ENCODE measurements at regions not wholly inside any gene's neighbourhood (a gene's known extent, or its start where the extent isn't known, plus 50 kb on each side); places are given as distances from the start of the nearest gene placed in this dataset.
"Not testable (repeated sequence)": the region's sequence is repeated elsewhere in the genome, so short reads cannot be mapped to it uniquely, and the experiment has no call there.

GRCh38 chr5:24268482-24269056 is 376.2 kb downstream of the CDH10 start:
- Histone ChIP-seq H3K4me1 (no peaks in the 10 kb centered on the region), H3K4me3 (no peak overlapping the region), H3K27me3 (no peaks in the 10 kb centered on the region), H3K36me3 (no peaks in the 10 kb centered on the region), H3K27ac (no peak overlapping the region), H3K9me3 (replicated peaks) (no peaks in the 10 kb centered on the region)
- no peak for DNase-seq

GRCh38 chr5:24271702-24272118 is 373.1 kb downstream of the CDH10 start:
- H3K9me3 ChIP-seq (replicated peaks); DNase-seq; H3K36me3 ChIP-seq; H3K27me3 ChIP-seq; H3K4me3 ChIP-seq; H3K4me1 ChIP-seq; H3K27ac ChIP-seq: not testable (repeated sequence)

- H3K27ac ChIP-seq, result no peak overlapping the region
- H3K9me3 ChIP-seq (replicated peaks), result no peaks in the 10 kb centered on the region
- no peak for DNase-seq
- H3K4me3 ChIP-seq, result no peak overlapping the region
- no peaks in the 10 kb centered on the region for H3K27me3 ChIP-seq
- no peaks in the 10 kb centered on the region for H3K36me3 ChIP-seq
- H3K4me1 ChIP-seq, result no peaks in the 10 kb centered on the region
These were observed 372.0 kb downstream of the CDH10 start for GRCh38 chr5:24272741-24273140.

- Histone ChIP-seq H3K36me3 (no peaks in the 10 kb centered on the region), H3K4me1 (no peaks in the 10 kb centered on the region), H3K27ac (no peak overlapping the region), H3K27me3 (no peaks in the 10 kb centered on the region), H3K9me3 (replicated peaks) (no peaks in the 10 kb centered on the region), H3K4me3 (no peak overlapping the region)
- no peak for DNase-seq
These were observed 364.6 kb downstream of the CDH10 start for GRCh38 chr5:24280215-24280614.

GRCh38 chr5:24281818-24282217 is 363.0 kb downstream of the CDH10 start:
- H3K27ac ChIP-seq, result no peak overlapping the region
- no peaks in the 10 kb centered on the region for H3K36me3 ChIP-seq
- no peaks in the 10 kb centered on the region for H3K9me3 ChIP-seq (replicated peaks)

GRCh38 chr5:24289582-24290335 is 355.0 kb downstream of the CDH10 start:
- no peaks in the 10 kb centered on the region for H3K9me3 ChIP-seq (replicated peaks)
- H3K27me3 ChIP-seq, result no peaks in the 10 kb centered on the region
- no peak for DNase-seq
- H3K27ac ChIP-seq, result no peak overlapping the region
- no peak overlapping the region for H3K4me3 ChIP-seq
- no peaks in the 10 kb centered on the region for H3K36me3 ChIP-seq
- H3K4me1 ChIP-seq, result no peaks in the 10 kb centered on the region

More at GRCh38 chr5:24281818-24282217, 363.0 kb downstream of the CDH10 start:
- H3K27me3 ChIP-seq, result no peaks in the 10 kb centered on the region
- H3K4me1 ChIP-seq, result no peaks in the 10 kb centered on the region
- DNase-seq, result no peak
- H3K4me3 ChIP-seq, result no peak overlapping the region

GRCh38 chr5:24290536-24290935 is 354.2 kb downstream of the CDH10 start:
- H3K27me3 ChIP-seq, result no peaks in the 10 kb centered on the region

GRCh38 chr5:24291916-24292315 is 352.9 kb downstream of the CDH10 start:
- Histone ChIP-seq H3K36me3 (no peaks in the 10 kb centered on the region), H3K4me1 (no peaks in the 10 kb centered on the region), H3K4me3 (no peak overlapping the region), H3K27ac (no peak overlapping the region), H3K9me3 (replicated peaks) (no peaks in the 10 kb centered on the region), H3K27me3 (no peaks in the 10 kb centered on the region)
- DNase-seq, result no peak

More at GRCh38 chr5:24290536-24290935, 354.2 kb downstream of the CDH10 start:
- H3K36me3 ChIP-seq, result no peaks in the 10 kb centered on the region
- H3K4me3 ChIP-seq, result no peak overlapping the region
- no peak for DNase-seq
- H3K4me1 ChIP-seq, result no peaks in the 10 kb centered on the region
- no peaks in the 10 kb centered on the region for H3K9me3 ChIP-seq (replicated peaks)
- no peak overlapping the region for H3K27ac ChIP-seq

GRCh38 chr5:24294333-24294732 is 350.4 kb downstream of the CDH10 start:
- H3K27ac ChIP-seq, result no peak overlapping the region
- no peaks in the 10 kb centered on the region for H3K36me3 ChIP-seq
- no peaks in the 10 kb centered on the region for H3K27me3 ChIP-seq
- no peak for DNase-seq
- H3K4me3 ChIP-seq, result no peak overlapping the region
- H3K4me1 ChIP-seq, result no peaks in the 10 kb centered on the region
- no peaks in the 10 kb centered on the region for H3K9me3 ChIP-seq (replicated peaks)

GRCh38 chr5:24314106-24314505 is 330.7 kb downstream of the CDH10 start:
- peak in 1 of 2 experiments; percentile 0 for DNase-seq
- no peaks in the 10 kb centered on the region for H3K36me3 ChIP-seq
- no peaks in the 10 kb centered on the region for H3K4me1 ChIP-seq
- no peak overlapping the region for H3K4me3 ChIP-seq
- no peak overlapping the region for H3K27ac ChIP-seq
- no peaks in the 10 kb centered on the region for H3K9me3 ChIP-seq (replicated peaks)
- H3K27me3 ChIP-seq, result no peaks in the 10 kb centered on the region

GRCh38 chr5:24320643-24321042 is 324.1 kb downstream of the CDH10 start:
- H3K27me3 ChIP-seq, result no peaks in the 10 kb centered on the region
- DNase-seq, result no peak
- no peak overlapping the region for H3K4me3 ChIP-seq
- no peaks in the 10 kb centered on the region for H3K4me1 ChIP-seq
- no peaks in the 10 kb centered on the region for H3K9me3 ChIP-seq (replicated peaks)
- no peak overlapping the region for H3K27ac ChIP-seq
- no peaks in the 10 kb centered on the region for H3K36me3 ChIP-seq

- no peak overlapping the region for H3K4me3 ChIP-seq
- no peaks in the 10 kb centered on the region for H3K36me3 ChIP-seq
- no peaks in the 10 kb centered on the region for H3K9me3 ChIP-seq (replicated peaks)
- H3K4me1 ChIP-seq, result no peaks in the 10 kb centered on the region
- no peak for DNase-seq
- no peak overlapping the region for H3K27ac ChIP-seq
- no peaks in the 10 kb centered on the region for H3K27me3 ChIP-seq
These were observed 319.4 kb downstream of the CDH10 start for GRCh38 chr5:24325306-24325832.

- Histone ChIP-seq H3K36me3 (no peaks in the 10 kb centered on the region), H3K27ac (no peak overlapping the region), H3K4me1 (no peaks in the 10 kb centered on the region), H3K9me3 (replicated peaks) (no peaks in the 10 kb centered on the region), H3K4me3 (no peak overlapping the region), H3K27me3 (no peaks in the 10 kb centered on the region)
- no peak for DNase-seq
These were observed 313.2 kb downstream of the CDH10 start for GRCh38 chr5:24331531-24331930.

GRCh38 chr5:24347158-24347557 is 297.6 kb downstream of the CDH10 start:
- DNase-seq, result no peak
- Histone ChIP-seq H3K9me3 (replicated peaks) (no peaks in the 10 kb centered on the region), H3K4me3 (no peak overlapping the region), H3K36me3 (no peaks in the 10 kb centered on the region), H3K4me1 (no peaks in the 10 kb centered on the region), H3K27ac (no peak overlapping the region), H3K27me3 (no peaks in the 10 kb centered on the region)

GRCh38 chr5:24351285-24351684 is 293.5 kb downstream of the CDH10 start:
- DNase-seq, result no peak
- Histone ChIP-seq H3K27ac (no peak overlapping the region), H3K27me3 (no peaks in the 10 kb centered on the region), H3K9me3 (replicated peaks) (no peaks in the 10 kb centered on the region), H3K4me1 (no peaks in the 10 kb centered on the region), H3K4me3 (no peak overlapping the region), H3K36me3 (no peaks in the 10 kb centered on the region)

GRCh38 chr5:24353016-24353415 is 291.8 kb downstream of the CDH10 start:
- H3K4me3 ChIP-seq, result no peak overlapping the region
- H3K9me3 ChIP-seq (replicated peaks), result no peaks in the 10 kb centered on the region
- no peaks in the 10 kb centered on the region for H3K27me3 ChIP-seq
- no peak for DNase-seq
- no peak overlapping the region for H3K27ac ChIP-seq
- no peaks in the 10 kb centered on the region for H3K36me3 ChIP-seq
- no peaks in the 10 kb centered on the region for H3K4me1 ChIP-seq

Measured in SJCRH30 (cell line).